Fibroblast of pulmonary artery (primary cell): ENCODE measurements at regions not wholly inside any gene's neighbourhood (a gene's known extent, or its start where the extent isn't known, plus 50 kb on each side); places are given as distances from the start of the nearest gene placed in this dataset.

ENCODE experiments used
- DNase-seq: peaks from one replicate; pipeline ENCODE4 v3.0.0-alpha.2; 2010; ENCODE audit warnings: low read depth
- H3K4me3 ChIP-seq: replicated peaks from 2 replicates; pipeline ENCODE4 v1.5.1; 2011; ENCODE audit warnings: low read depth, mild to moderate bottlenecking, control low read depth, low read length, moderate library complexity
- TF ChIP-seq, protein P1 (sequence below): IDR thresholded peaks from 2 replicates; pipeline ENCODE4 v1.5.1; 2011; ENCODE audit warnings: mild to moderate bottlenecking, control low read depth, low read length, inconsistent platforms; ENCODE audit errors: missing control alignments

DNA sequence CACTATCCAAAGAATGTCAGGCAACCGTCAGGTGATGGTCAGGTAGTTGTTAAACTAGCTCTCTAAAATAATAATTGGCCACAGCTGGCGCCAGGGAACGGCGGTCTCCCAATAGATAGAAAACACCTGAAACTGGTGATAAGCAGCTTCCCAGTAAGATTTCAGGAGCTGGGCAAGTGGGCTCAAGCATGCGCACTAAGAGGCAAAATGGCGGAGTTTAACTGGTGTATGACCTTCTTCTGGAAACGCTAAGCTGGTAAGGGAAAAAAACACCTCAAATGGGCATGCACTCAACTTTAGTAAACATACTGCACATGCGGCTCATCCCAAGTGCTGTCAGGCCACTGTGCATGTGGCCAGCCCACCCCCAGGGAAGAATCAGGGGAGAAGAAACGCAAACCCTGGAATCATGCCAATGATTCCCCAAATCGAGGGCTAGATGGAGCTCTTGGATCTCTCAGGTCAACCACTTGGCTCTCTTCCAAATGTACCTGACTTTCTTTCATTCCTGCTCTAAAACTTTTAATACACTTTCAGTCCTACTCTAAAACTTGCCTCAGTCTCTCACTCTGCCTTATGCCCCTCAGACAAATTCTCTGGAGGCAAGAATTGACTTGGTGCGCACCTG is 195.0 kb downstream of the ZNF621 start:
- peak; percentile 22 for DNase-seq
- H3K4me3 ChIP-seq: no peak overlapping the region
- TF ChIP-seq, protein P1, sequence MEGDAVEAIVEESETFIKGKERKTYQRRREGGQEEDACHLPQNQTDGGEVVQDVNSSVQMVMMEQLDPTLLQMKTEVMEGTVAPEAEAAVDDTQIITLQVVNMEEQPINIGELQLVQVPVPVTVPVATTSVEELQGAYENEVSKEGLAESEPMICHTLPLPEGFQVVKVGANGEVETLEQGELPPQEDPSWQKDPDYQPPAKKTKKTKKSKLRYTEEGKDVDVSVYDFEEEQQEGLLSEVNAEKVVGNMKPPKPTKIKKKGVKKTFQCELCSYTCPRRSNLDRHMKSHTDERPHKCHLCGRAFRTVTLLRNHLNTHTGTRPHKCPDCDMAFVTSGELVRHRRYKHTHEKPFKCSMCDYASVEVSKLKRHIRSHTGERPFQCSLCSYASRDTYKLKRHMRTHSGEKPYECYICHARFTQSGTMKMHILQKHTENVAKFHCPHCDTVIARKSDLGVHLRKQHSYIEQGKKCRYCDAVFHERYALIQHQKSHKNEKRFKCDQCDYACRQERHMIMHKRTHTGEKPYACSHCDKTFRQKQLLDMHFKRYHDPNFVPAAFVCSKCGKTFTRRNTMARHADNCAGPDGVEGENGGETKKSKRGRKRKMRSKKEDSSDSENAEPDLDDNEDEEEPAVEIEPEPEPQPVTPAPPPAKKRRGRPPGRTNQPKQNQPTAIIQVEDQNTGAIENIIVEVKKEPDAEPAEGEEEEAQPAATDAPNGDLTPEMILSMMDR: no peak

DNA sequence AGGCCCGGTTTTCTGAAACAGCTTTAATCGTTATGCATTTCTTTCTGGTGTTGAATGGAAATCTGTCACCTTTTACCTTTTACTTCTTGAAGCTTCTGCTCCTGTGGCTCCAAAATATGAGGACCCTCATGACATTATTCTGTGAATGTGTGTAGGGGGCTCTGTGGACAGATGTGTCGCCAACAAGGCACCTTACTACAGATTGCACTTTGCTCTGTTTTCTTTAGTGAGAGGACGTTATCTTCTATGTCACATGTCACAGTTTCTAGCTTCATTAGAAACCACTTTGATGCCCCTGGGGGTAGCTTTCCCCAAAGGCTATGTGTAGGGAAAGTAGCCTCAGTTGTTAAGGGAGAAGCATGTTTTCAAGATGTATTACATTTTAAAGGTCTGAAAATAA is 195.6 kb downstream of the ZNF621 start:
- DNase-seq: no peak
- TF ChIP-seq, protein P1: no peak
- no peak overlapping the region for H3K4me3 ChIP-seq

DNA sequence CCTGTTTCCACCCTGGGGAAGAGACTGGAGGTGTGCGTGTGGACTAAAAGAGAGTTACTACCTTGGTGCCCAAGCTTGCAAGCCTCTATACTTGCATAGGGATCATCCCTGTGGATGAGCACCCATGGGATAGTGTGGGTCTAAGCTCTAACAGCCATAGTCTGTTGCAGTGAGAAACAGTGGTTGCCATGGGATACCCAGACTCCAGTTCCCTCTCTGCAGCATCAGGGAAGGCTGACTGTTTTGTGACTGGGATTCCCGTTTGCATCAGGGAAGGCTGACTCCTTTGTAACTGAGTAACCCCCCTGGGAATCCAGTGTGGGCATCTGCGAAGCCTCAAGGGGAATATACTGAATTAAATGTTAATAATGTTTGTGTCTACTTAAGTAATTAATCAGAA is 196.1 kb downstream of the ZNF621 start:
- no peak overlapping the region for H3K4me3 ChIP-seq
- no peak for DNase-seq
- TF ChIP-seq, protein P1: no peak

DNA sequence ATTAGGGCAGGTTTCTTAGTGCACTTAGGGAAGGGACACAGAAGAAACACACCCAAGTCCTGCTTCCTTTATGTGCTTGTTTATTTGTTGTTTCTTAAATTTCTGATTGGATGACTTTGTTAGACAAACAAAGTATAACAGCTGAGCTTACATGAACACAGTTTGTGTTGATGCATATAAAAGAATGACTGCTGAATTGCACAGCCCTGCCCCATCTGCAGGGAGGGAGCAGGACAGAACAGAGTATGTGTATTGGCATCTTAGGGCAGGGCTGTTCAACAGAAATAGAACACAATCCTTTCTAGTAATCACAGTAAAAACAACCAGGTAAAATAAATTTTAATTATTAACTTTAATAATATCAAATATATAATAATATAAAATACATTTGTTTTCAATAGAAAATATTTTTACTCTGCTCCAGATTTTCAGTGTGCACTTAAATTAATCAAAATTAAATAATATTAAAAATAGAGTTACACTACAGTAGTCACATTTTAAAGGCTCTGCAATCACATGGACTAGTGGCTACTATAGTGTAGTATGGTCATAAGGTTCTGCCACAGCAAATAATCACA is 198.4 kb downstream of the ZNF621 start:
- H3K4me3 ChIP-seq: no peak overlapping the region
- TF ChIP-seq, protein P1: no peak
- no peak for DNase-seq

DNA sequence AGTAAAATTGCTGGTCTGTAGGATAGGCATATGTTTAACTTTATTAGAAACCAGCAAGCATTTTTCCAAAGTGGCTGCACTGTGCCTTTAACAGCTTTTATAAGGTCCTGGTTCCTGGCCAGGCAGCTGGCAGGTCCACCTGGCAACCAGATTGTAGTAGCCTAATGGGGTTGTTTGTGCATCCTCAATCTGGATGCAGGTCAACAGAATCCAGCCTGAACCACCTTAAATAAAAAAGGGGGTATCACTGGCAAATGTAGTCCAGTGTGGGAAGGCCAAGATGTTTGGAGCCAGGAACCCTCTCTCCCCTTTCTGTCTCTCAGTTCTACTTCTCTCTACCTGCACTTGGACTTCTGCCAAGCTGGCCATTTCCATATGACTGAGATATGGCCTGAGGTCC is 200.3 kb downstream of the ZNF621 start:
- DNase-seq: no peak
- TF ChIP-seq, protein P1: no peak
- H3K4me3 ChIP-seq: no peak overlapping the region

DNA sequence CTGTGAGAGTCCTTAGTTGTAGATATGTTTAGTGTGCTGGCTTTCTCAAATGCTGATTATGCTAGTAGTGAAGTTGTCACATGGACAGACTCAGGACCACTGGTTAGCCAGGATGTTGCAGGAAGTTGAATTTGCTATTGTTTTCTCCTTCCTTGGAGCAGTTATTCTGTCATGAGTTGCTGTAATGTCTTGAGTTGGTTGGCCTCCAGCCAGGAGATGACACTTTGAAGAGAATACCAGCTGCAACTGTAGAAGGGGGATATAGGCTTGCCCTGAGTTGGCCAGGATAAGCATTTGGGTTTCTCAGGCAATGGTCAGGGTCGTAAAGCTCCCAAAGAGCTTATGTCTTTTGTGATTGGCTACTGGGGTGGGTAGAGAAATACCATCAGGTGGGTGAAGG is 206.7 kb downstream of the ZNF621 start:
- TF ChIP-seq, protein P1: no peak
- no peak for DNase-seq
- no peak overlapping the region for H3K4me3 ChIP-seq

DNA sequence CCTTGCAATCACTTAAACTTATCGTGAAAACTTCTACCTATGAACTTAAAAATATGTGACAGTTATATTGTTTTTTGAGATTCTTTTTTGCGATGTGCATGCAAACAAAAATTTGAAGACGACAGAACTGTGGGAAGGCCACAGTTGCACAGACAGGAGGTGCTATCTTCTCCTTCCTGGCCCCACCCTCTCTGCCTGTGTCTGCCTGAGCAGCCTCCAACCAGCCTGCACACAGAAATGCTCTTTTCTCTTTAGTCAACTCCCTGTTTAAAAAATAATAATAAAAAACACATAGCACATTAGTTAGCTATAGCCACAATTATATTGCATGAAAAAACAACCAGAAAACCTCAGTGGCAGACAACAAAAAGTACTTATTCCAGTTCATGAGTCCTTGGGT is 212.2 kb downstream of the ZNF621 start:
- H3K4me3 ChIP-seq: no peak overlapping the region
- TF ChIP-seq, protein P1: no peak
- no peak for DNase-seq
